A549 (cell line): ENCODE measurements at regions not wholly inside any gene's neighbourhood (a gene's known extent, or its start where the extent isn't known, plus 50 kb on each side); places are given as distances from the start of the nearest gene placed in this dataset.

Experiments
- ATAC-seq, 2 experiments: fragments of 200-7000 bp in 1 of 2; fragments of >200 bp in 1 of 2; cut with Nextera tagmentation in 1 of 2; cut with Tn5 transposase in 1 of 2; 3 replicates each; pipeline versions ENCODE4 v1.8.0 to v1.9.1; 2018 to 2020; ENCODE audit warnings: mild to moderate bottlenecking in 1 of 2, moderate library complexity in 1 of 2
- CTCF ChIA-PET: fragments of 300-600 bp; sonication (Branson Sonifier 250); formaldehyde crosslinking; extraction: SDS; loops from one replicate; lab custom pipeline; 2021; ENCODE audit warnings: antibody characterized with exemption, inconsistent platforms; lab: Yijun Ruan, JAX
- POLR2A ChIA-PET: fragments of 350-600 bp; formaldehyde crosslinking; extraction: SDS; loops from one replicate; lab custom pipeline; 2021; ENCODE audit warnings: antibody characterized with exemption, inconsistent platforms; lab: Yijun Ruan, JAX
- DNase-seq, 2 experiments: peaks; one replicate each; pipeline versions ENCODE4 v3.0.0 to v3.0.0-alpha.2; 2011 to 2016; ENCODE audit warnings: low read depth in 1 of 2, low spot score in 1 of 2
- FAIRE-seq: peaks from 2 replicates; lab custom pipeline; 2011; peaks lifted over from hg19 to GRCh38; lab: Jason Lieb, UNC
- H3K27ac ChIP-seq, 2 experiments: fragments of >200 bp; sonication (Bioruptor Twin); formaldehyde crosslinking; 3 replicates each; pipeline ENCODE4 v1.5.1; 2016 to 2017
- H3K4me1 ChIP-seq: fragments of >200 bp; sonication (Bioruptor Twin); formaldehyde crosslinking; 3 replicates; pipeline ENCODE4 v1.6.1; 2016
- H3K4me2 ChIP-seq: fragments of >200 bp; sonication (Bioruptor Twin); formaldehyde crosslinking; 3 replicates; pipeline ENCODE4 v1.6.1; 2016
- H3K4me3 ChIP-seq: fragments of >200 bp; sonication (Bioruptor Twin); formaldehyde crosslinking; 3 replicates; pipeline ENCODE4 v1.5.1; 2016
- H3K9me3 ChIP-seq: fragments of >200 bp; sonication (Bioruptor Twin); formaldehyde crosslinking; 3 replicates; pipeline ENCODE4 v1.6.1; 2016
- BHLHE40 ChIP-seq: IDR thresholded peaks from 2 replicates; pipeline ENCODE4 v1.6.1; 2012; ENCODE audit warnings: low read depth, low read length, inconsistent platforms
- CBX2 ChIP-seq: fragments of 200-600 bp; sonication (generic); IDR thresholded peaks from 2 replicates; pipeline ENCODE4 v1.6.1; 2016; ENCODE audit warnings: low read depth, mild to moderate bottlenecking, borderline replicate concordance
- CEBPB ChIP-seq, 2 experiments: fragments of >200 bp in 1 of 2; sonication (Bioruptor Twin) in 1 of 2; formaldehyde crosslinking in 1 of 2; IDR thresholded peaks; 2 replicates each; pipeline ENCODE4 v1.6.1; 2012 to 2016
- ESRRA ChIP-seq: fragments of 150-350 bp; IDR thresholded peaks from 2 replicates; pipeline ENCODE4 v1.6.1; 2014; ENCODE audit warnings: mild to moderate bottlenecking, low read length, borderline replicate concordance
- GATA3 ChIP-seq: IDR thresholded peaks from 2 replicates; pipeline ENCODE4 v1.6.1; 2012; ENCODE audit warnings: borderline replicate concordance
- HDAC2 ChIP-seq: fragments of 200-600 bp; sonication (generic); IDR thresholded peaks from 2 replicates; pipeline ENCODE4 v1.6.1; 2016
- HEYL ChIP-seq: fragments of 250-450 bp; sonication (Bioruptor Pico); IDR thresholded peaks from 2 replicates; pipeline ENCODE4 v1.8.0; 2021; ENCODE audit warnings: mild to moderate bottlenecking, moderate library complexity
- HOXB13 ChIP-seq: fragments of 250-450 bp; sonication (Bioruptor Pico); IDR thresholded peaks from 2 replicates; pipeline ENCODE4 v1.5.0; 2020; ENCODE audit warnings: low read depth, mild to moderate bottlenecking, moderate library complexity
- HOXB5 ChIP-seq: fragments of 250-450 bp; sonication (Bioruptor Pico); IDR thresholded peaks from 2 replicates; pipeline ENCODE4 v1.5.0; 2020; ENCODE audit warnings: mild to moderate bottlenecking, moderate library complexity
- KDM1A ChIP-seq: fragments of 200-600 bp; sonication (generic); IDR thresholded peaks from 2 replicates; pipeline ENCODE4 v1.6.1; 2016; ENCODE audit warnings: low read depth, mild to moderate bottlenecking
- MYC ChIP-seq: IDR thresholded peaks from 2 replicates; pipeline ENCODE4 v1.6.1; 2012; ENCODE audit warnings: mild to moderate bottlenecking, inconsistent platforms, low read length, improper control_type of control experiment, borderline replicate concordance
- NFE2L2 ChIP-seq: fragments of 150-350 bp; conservative IDR thresholded peaks from 2 replicates; pipeline ENCODE4 v1.6.1; 2014; ENCODE audit warnings: low read length
- PHF8 ChIP-seq: fragments of 200-600 bp; sonication (generic); IDR thresholded peaks from 2 replicates; pipeline ENCODE4 v1.6.1; 2016; ENCODE audit warnings: low read depth, mild to moderate bottlenecking, antibody characterized with exemption, moderate library complexity, borderline replicate concordance
- POLR2A ChIP-seq: IDR thresholded peaks from 2 replicates; pipeline ENCODE4 v1.6.1; 2012; ENCODE audit warnings: mild to moderate bottlenecking, low read length
- POLR2AphosphoS2 ChIP-seq: conservative IDR thresholded peaks from 2 replicates; pipeline ENCODE4 v1.6.1; 2012; ENCODE audit warnings: low read length, improper control_type of control experiment, inconsistent platforms
- RNF2 ChIP-seq: fragments of 200-600 bp; sonication (generic); IDR thresholded peaks from 2 replicates; pipeline ENCODE4 v1.6.1; 2016; ENCODE audit warnings: low read depth, mild to moderate bottlenecking, antibody characterized with exemption, moderate library complexity, borderline replicate concordance
- SREBF2 ChIP-seq: fragments of 450-650 bp; IDR thresholded peaks from 2 replicates; pipeline ENCODE4 v1.6.1; 2014; ENCODE audit warnings: mild to moderate bottlenecking, moderate library complexity
- ZFP36 ChIP-seq: fragments of 450-650 bp; IDR thresholded peaks from 2 replicates; pipeline ENCODE4 v1.6.1; 2014; ENCODE audit warnings: borderline replicate concordance; ENCODE audit not compliant: partially characterized antibody
- ZSCAN20 ChIP-seq: fragments of 250-450 bp; sonication (Bioruptor Pico); IDR thresholded peaks from 2 replicates; pipeline ENCODE4 v1.8.0; 2022; ENCODE audit warnings: mild to moderate bottlenecking, moderate library complexity
- WGBS: methylation state at CpG from one replicate; pipeline ENCODE4 v1.1.6; 2017; ENCODE audit errors: missing lambda C conversion rate; 5-methylcytosine and 5-hydroxymethylcytosine counted together
- TF ChIP-seq, protein P1 (sequence below): fragments of 250-450 bp; sonication (Bioruptor Pico); IDR thresholded peaks from 2 replicates; pipeline ENCODE4 v1.5.0; 2021; ENCODE audit warnings: mild to moderate bottlenecking, moderate library complexity, borderline replicate concordance
- TF ChIP-seq, protein P2 (sequence below): fragments of 450-650 bp; IDR thresholded peaks from 2 replicates; pipeline ENCODE4 v1.6.1; 2014; ENCODE audit warnings: antibody characterized with exemption
- TF ChIP-seq, protein P3 (sequence below): IDR thresholded peaks from 2 replicates; pipeline ENCODE4 v1.6.1; 2012
- TF ChIP-seq, protein P4 (sequence below): fragments of >200 bp; sonication (Bioruptor Twin); formaldehyde crosslinking; IDR thresholded peaks from 2 replicates; pipeline ENCODE4 v1.6.1; 2016
- TF ChIP-seq, protein P5 (sequence below): fragments of >200 bp; sonication (Bioruptor Twin); formaldehyde crosslinking; IDR thresholded peaks from 3 replicates; pipeline ENCODE4 v1.5.1; 2016

DNA sequence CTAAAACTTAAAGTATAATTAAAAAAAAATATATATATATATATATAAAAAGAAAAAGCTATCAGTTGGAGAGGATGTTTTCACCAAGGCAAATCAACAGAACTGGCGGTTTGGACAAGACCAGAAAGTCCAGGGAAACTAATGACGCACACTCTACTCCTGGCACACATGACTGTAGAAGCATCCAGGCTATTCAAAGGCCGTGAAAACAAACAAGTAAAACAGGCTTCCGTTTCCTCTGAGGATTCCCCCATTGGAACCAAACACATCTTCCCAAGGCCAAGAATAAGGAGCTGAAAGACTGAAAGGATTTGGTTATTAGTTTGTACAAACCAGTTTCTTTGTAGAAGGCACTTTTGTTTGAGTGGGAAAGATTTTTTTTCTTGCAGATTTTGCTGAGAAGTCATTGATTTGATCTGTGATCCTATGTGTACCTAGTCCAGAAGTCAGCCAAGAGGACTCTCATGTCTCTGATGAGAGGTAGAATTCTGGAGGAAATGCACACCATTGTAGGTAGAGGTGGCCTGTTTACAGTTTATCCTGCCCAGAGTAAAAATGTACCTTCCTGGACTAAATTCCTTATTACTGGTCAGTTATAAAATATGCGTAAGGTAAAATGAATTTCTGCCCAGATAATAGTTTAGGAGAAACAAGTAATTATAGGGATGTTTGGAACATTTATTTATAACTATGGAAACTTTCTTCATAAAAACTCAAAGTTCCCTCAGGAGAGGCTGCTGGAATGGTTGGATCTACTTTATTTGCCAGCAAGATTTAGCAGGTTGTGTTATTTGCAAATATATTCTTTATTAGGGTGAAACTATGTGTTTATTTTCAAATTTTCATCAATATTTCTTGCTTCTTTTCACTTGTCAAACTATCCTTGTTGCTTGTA is 66.5 kb downstream of the DMP1 start:
- CTCF ChIA-PET: no interaction called here
- Histone ChIP-seq H3K4me2 (no peak overlapping the region), H3K4me1 (no peaks in the 10 kb centered on the region), H3K9me3 (no peaks in the 10 kb centered on the region), H3K27ac (no peak overlapping the region), H3K4me3 (no peak overlapping the region)
- TF ChIP-seq HDAC2 (no peak), ESRRA (no peak), HEYL (no peak), HOXB13 (no peak), POLR2A (no peak)
- TF ChIP-seq, protein P1, sequence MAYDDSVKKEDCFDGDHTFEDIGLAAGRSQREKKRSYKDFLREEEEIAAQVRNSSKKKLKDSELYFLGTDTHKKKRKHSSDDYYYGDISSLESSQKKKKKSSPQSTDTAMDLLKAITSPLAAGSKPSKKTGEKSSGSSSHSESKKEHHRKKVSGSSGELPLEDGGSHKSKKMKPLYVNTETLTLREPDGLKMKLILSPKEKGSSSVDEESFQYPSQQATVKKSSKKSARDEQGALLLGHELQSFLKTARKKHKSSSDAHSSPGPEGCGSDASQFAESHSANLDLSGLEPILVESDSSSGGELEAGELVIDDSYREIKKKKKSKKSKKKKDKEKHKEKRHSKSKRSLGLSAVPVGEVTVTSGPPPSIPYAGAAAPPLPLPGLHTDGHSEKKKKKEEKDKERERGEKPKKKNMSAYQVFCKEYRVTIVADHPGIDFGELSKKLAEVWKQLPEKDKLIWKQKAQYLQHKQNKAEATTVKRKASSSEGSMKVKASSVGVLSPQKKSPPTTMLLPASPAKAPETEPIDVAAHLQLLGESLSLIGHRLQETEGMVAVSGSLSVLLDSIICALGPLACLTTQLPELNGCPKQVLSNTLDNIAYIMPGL (CRISPR knock-in tag): no peak
- TF ChIP-seq, protein P2, sequence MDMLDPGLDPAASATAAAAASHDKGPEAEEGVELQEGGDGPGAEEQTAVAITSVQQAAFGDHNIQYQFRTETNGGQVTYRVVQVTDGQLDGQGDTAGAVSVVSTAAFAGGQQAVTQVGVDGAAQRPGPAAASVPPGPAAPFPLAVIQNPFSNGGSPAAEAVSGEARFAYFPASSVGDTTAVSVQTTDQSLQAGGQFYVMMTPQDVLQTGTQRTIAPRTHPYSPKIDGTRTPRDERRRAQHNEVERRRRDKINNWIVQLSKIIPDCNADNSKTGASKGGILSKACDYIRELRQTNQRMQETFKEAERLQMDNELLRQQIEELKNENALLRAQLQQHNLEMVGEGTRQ: no peak
- 58% methylated on average over 5 of the region's 5 CpGs for WGBS
- DNase-seq (no peak), ATAC-seq (no peak), FAIRE-seq (no peak)
- POLR2A ChIA-PET: no interaction called here

DNA sequence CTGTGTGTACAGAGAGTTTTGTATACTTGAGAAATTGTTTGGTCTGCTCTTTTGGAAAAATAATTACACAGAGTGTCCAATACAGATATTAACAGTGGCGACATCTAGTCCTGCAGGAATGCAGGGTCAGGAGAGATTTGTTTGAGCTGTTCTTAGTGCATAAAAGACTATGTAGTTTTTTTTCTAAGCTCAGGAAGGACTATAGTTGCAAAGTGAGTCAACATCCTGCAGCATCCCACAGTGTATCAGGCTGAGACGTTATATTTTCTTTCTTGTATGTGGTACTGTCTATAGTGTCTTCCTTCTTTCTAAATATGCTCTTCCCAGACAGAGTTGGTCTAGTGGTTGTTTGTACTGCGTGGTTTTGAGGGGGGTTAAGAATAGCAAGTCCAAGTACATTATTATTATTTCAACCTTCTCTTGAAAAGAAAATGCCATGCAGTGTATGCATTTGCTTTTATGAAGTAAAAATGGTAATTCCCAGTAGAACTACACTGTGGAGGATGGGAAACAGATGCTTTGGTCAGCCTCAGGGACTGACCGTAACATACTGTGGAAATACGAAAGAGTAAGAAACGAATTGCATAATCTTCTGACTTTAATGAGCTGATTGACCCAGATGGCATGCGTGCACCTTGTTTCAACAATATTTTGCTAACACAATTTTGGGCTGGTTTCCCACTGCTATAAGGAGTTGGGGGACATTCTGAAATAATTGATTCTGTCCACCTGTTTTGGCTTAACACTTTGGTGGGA is 67.4 kb downstream of the DMP1 start:
- Histone ChIP-seq H3K27ac (no peak overlapping the region), H3K4me1 (no peaks in the 10 kb centered on the region), H3K4me3 (no peak overlapping the region), H3K9me3 (no peaks in the 10 kb centered on the region), H3K4me2 (no peak overlapping the region)
- DNase-seq (no peak), FAIRE-seq (no peak), ATAC-seq (no peak; a peak in 1 of 6 replicates)
- ChIA-PET CTCF (no interaction called here), POLR2A (no interaction called here)
- WGBS: 12% methylated on average over 7 of the region's 7 CpGs
- TF ChIP-seq POLR2AphosphoS2: no peak
- TF ChIP-seq, protein P3, sequence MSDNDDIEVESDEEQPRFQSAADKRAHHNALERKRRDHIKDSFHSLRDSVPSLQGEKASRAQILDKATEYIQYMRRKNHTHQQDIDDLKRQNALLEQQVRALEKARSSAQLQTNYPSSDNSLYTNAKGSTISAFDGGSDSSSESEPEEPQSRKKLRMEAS: no peak
- TF ChIP-seq NFE2L2: no peak
- TF ChIP-seq MYC: no peak
- TF ChIP-seq, protein P4, sequence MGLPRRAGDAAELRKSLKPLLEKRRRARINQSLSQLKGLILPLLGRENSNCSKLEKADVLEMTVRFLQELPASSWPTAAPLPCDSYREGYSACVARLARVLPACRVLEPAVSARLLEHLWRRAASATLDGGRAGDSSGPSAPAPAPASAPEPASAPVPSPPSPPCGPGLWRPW: no peak
- TF ChIP-seq ZSCAN20: no peak
- no peak for TF ChIP-seq SREBF2
- TF ChIP-seq GATA3: no peak
- TF ChIP-seq KDM1A: no peak
- no peak for TF ChIP-seq POLR2A
- TF ChIP-seq PHF8: no peak
- no peak for TF ChIP-seq ZFP36
- no peak for TF ChIP-seq HOXB5
- TF ChIP-seq HEYL: no peak
- TF ChIP-seq, protein P1 (CRISPR knock-in tag): no peak
- TF ChIP-seq BHLHE40: no peak
- no peak for TF ChIP-seq RNF2
- no peak for TF ChIP-seq CEBPB (IDR thresholded peaks at IDR 0.05)
- no peak for TF ChIP-seq CBX2
- TF ChIP-seq, protein P5, sequence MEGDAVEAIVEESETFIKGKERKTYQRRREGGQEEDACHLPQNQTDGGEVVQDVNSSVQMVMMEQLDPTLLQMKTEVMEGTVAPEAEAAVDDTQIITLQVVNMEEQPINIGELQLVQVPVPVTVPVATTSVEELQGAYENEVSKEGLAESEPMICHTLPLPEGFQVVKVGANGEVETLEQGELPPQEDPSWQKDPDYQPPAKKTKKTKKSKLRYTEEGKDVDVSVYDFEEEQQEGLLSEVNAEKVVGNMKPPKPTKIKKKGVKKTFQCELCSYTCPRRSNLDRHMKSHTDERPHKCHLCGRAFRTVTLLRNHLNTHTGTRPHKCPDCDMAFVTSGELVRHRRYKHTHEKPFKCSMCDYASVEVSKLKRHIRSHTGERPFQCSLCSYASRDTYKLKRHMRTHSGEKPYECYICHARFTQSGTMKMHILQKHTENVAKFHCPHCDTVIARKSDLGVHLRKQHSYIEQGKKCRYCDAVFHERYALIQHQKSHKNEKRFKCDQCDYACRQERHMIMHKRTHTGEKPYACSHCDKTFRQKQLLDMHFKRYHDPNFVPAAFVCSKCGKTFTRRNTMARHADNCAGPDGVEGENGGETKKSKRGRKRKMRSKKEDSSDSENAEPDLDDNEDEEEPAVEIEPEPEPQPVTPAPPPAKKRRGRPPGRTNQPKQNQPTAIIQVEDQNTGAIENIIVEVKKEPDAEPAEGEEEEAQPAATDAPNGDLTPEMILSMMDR: no peak
- TF ChIP-seq, all 56 proteins: peak for 0
